HG03442 (cell line): ENCODE measurements at regions not wholly inside any gene's neighbourhood (a gene's known extent, or its start where the extent isn't known, plus 50 kb on each side); places are given as distances from the start of the nearest gene placed in this dataset.

ENCODE experiments used
- ATAC-seq: cut with Tn5 transposase; IDR thresholded peaks from one replicate; pipeline ENCODE4 v1.9.1; 2021; ENCODE audit warnings: mild to moderate bottlenecking, moderate library complexity; ENCODE audit not compliant: unreplicated experiment

- no peak for ATAC-seq
Measured at GRCh38 chr2:191556463-191556862, 121.5 kb upstream of the NABP1 start.

DNA sequence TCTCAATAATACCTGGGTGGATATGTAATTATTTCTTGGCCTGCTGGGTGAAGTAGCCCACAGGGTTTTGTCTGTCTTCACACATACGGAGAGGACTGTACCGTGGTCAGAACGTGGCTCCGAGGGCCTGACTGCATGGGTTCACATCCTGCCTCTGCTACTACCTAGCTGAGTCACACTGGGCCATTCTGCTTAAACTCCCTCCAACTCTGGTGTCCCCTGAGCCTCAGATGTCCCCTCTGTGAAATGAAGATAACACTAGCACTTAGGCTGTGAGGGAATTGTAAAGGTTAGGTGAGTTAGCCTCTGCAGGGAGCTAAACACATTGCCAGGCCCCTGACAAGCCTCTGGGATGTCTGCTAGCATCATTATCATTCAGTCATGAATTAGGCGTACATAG is 120.1 kb upstream of the NABP1 start:
- ATAC-seq, result no peak

DNA sequence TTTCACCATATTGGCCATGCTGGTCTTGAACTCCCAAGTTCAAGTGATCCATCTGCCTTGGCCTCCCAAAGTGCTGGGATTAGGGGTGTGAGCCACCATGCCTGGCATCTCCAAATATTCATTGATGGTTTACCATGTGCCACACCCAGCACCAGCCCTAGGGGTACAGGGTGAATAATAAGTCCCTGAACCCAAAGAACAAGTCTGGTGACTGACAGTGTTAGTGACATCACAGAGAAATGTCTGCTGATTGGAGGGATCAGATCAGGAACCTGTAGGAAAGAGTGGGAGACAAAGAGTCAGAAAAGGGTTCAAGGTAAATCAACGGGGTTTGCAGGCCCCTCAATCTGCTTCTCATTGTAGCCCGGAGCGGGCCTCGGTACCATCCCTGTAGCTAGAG is 118.4 kb upstream of the NABP1 start:
- no peak for ATAC-seq

DNA sequence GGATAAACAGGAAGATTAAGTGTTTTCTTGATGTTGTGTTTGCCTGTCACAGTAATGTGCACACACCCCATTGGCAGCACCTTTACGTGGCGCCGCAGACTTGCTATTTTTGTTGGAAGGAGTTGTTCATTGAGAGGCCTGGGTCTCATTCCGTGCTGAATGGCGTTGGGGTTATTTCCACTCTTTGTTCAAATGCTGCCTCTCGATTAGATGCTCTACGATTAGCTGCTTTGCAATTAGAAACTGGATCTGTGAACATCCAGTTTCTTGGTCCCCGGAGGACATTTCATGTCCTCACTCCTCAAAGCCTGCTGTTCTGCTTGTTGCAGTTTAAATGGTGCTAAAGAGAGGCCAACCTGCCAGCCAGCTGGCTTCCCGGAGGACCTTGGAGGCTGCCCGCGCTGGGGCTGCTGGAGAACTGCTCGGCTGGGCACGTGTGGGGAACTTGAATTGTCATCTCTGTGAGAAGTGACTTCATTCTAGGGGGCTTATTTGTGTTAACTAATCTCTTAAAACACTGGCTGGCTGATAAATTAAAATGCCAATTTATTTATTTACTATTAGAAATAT is 117.4 kb upstream of the NABP1 start:
- no peak for ATAC-seq

DNA sequence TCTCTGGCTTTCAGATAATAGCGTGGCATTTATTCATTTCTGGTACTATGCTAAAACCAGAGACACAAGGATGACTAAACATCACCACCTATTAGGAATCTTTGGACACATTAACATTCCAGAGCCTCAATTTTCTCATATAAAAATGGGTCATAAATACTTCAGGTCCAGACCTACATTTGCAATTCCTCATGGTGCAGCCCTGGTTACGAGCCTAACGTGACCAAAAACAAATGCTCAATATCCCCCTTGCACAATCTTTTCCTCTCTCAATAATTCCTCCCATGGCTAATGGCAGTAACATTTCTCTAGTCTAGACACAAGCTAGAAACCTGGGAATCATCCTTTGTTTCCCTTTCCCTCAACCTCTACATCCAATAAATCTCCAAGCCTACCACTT is 112.8 kb upstream of the NABP1 start:
- ATAC-seq, result no peak

- peak; percentile 82 for ATAC-seq
Measured at GRCh38 chr2:191565647-191566198, 112.2 kb upstream of the NABP1 start.

GRCh38 chr2:191566344-191566743 is 111.6 kb upstream of the NABP1 start:
- peak; percentile 63 for ATAC-seq

DNA sequence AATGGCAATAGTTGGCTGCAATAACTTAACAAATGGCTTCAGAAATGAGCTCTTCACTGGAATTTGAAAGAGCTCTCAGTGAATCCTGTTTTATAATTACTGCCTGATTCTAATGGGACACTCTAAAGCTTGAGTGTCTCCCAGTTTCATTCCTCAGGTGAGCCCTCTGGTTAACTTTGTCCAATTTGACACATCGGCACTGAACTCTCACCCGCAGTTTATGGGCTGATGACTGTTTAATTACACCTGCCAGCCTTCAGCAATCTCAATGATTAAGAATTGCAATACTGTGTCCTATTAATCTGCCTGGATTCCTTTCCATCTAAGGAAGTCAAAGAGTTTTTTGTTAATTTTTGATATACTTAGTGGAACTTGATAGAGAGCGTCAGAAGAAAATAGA is 110.7 kb upstream of the NABP1 start:
- ATAC-seq, result no peak

DNA sequence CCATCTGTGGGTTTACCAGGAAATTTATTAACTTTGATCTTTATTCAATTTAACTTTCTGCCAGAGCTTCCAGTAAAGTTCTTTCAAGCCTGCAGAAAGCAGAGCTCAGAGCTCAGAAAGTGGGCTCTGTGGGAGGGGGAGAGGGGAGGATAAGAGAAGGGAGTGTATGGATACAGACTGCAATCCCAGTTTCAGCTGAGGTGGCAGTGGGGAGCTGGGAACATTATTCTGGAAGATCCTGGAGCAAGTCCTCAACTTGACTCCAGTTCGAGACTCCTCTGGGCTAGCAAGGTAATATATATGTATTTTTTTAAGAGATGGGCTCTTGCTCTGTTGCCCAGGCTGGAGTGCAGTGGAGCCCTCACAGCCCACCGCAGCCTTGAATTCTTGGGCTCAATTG is 108.9 kb upstream of the NABP1 start:
- no peak for ATAC-seq

- ATAC-seq, result no peak
Measured at GRCh38 chr2:191571163-191571769, 106.7 kb upstream of the NABP1 start.

DNA sequence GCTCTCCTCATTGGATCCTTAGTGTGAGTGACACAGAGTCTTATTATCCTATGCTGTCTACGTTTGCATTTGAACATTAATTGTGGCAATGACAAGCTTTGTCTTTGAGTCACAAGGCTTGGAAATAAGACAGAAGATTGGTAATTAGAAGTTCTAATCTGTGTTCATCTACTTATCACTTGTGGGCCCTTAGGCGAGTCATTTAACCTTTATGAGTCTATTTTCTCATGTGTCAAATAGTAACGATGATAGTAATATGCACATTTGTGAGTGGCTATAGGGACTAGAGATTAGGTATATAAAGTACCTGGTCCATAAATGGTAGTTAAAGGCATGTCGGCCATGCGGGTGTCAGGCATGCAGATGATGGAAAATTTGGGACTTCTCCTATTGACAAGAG is 105.6 kb upstream of the NABP1 start:
- ATAC-seq, result no peak

GRCh38 chr2:191573216-191573615 is 104.7 kb upstream of the NABP1 start:
- ATAC-seq, result no peak

- ATAC-seq, result no peak
Measured at GRCh38 chr2:191574232-191574631, 103.7 kb upstream of the NABP1 start.

DNA sequence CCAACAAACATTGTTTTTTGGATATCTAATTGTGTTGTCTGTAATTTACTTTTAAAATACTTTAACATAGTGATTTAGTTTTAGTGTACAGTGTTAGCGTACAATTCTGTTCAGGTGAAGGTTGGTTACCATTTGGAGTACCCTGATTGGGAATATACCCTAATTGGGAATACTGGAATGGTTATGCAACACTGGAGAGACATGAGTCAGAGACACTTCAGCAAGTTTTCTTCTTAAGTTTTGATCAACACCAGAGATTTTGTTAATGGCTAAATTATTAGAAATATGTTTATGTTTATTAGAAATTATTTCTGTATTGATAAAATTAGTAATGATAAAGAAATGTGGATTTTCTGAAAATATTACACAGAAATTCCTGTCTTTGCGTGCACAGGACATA is 100.3 kb upstream of the NABP1 start:
- ATAC-seq, result no peak

- ATAC-seq, result no peak
Measured at GRCh38 chr2:191578031-191578430, 99.9 kb upstream of the NABP1 start.

GRCh38 chr2:191580581-191580980 is 97.4 kb upstream of the NABP1 start:
- ATAC-seq, result no peak

DNA sequence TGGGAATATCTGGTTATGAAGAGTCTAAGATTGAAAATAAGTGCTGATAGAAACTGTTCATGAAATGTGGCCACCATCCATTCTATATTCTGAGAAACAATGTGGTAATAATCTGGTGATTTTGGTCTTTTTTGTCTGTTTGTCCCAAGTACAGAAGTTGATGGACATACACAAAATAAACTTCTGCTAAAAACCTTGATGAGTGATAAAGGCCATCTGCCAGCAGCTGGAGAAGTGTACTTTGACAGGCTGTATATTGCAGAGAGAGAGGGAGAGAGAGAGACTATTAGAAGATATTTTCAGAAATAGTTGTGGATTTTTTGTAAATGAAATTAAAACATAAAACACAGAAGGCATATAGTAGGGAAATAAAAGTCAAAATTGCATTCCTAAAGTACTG is 96.9 kb upstream of the NABP1 start:
- no peak for ATAC-seq

- ATAC-seq, result no peak
Measured at GRCh38 chr2:191582355-191582754, 95.6 kb upstream of the NABP1 start.

GRCh38 chr2:191591025-191591424 is 86.9 kb upstream of the NABP1 start:
- no peak for ATAC-seq

DNA sequence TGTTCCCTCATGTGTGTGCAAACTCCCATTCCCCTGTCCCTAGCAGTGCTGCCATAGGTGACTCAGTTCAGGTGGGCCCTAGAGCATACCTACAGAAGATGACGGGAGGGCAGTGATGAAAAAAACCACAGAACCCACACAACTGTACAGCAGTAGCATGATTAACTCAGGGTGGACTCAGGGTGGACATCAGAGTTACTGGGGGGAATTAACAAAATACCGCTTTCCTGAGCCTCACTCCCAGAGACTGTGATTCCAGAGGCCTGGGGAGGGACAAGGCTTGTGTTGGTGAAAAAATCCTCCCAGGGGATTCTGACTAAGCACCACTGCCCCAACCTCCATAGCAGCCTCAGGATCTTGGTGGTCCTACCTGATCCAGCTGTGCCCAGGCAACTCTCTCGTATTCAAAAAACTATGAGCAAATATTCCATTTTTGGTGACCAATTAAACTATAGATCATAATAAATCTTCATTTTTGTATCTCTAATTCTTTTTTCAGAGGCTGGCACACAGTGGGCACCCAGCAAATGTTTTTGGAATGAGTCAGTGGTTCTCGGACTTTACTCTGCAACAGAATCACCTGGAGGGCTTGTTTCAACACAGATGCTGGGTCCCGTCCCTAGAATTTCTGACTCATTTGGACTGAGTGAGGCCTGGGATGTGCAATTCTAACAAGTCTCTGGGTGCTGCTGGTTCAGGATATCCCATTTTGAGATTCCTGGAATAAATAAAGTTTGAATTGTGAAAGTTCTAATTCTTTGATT is 84.1 kb upstream of the NABP1 start:
- ATAC-seq, result no peak

DNA sequence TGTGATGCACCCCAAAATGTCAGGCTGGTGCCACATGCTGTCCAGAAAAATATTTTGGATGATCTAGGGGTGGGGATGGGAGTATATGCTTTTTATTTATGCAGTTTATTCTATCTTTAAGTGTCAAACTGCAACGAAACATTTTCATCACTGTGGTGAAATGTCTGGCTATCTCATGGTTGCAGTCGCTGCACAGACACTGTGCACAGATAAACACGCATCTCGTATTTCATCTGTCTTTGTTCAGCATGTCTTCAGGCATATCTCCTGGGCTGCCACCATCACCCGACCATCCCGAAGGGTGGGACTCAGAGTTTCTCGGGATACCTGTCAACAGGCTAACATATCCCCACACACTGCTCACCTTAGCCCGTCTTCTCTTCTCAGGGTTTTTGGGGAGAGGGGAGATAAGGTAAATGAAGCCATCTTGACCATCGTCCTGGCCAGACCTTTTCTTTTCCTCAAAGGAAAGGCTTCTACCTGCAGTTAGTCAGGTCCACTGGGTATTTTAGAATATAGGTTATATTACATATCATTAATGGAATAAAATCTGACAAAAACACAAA is 80.7 kb upstream of the NABP1 start:
- ATAC-seq, result no peak

- no peak for ATAC-seq
Measured at GRCh38 chr2:191598296-191598695, 79.6 kb upstream of the NABP1 start.
